ENCODE measurements at regions not wholly inside any gene's neighbourhood (a gene's known extent, or its start where the extent isn't known, plus 50 kb on each side); places are given as distances from the start of the nearest gene placed in this dataset.

- Histone ChIP-seq H3K9me3 (replicated peaks; ENCODE audit: insufficient read depth, low read length) (no peaks in the 10 kb centered on the region), H3K9ac (ENCODE audit: low read length) (no peak overlapping the region), H3K9me2 (replicated peaks; ENCODE audit: insufficient read depth, low read length) (no peaks in the 10 kb centered on the region), H3K27ac (ENCODE audit: low read length) (no peak overlapping the region), H3K4me3 (ENCODE audit: low read length) (no peak overlapping the region), H3K4me1 (ENCODE audit: low read length) (peaks cover 14% of the 10 kb centered on the region), H2AFZ (ENCODE audit: low read length) (no peak overlapping the region), H3K79me2 (ENCODE audit: low read length) (no peaks in the 10 kb centered on the region), H3F3A (ENCODE audit: insufficient read depth, low read length) (peaks cover 4% of the 10 kb centered on the region), H4K20me1 (ENCODE audit: insufficient read depth, low read length) (no peaks in the 10 kb centered on the region), H3K27me3 (replicated peaks; ENCODE audit: insufficient read depth, low read length) (no peaks in the 10 kb centered on the region), H3K36me3 (replicated peaks; ENCODE audit: insufficient read depth, low read length) (no peaks in the 10 kb centered on the region), H3K4me2 (ENCODE audit: low read depth, low read length) (no peak overlapping the region)
- TF ChIP-seq EZH2 (optimal IDR thresholded peaks at IDR 0.05; ENCODE audit: low read depth, low read length) (no peak), EZH2phosphoT487 (IDR thresholded peaks at IDR 0.05; ENCODE audit: low read length) (no peak), CTCF (IDR thresholded peaks at IDR 0.05; ENCODE audit: low read length) (no peak)
- no peak for DNase-seq
These were observed 267.2 kb downstream of the PARN start for GRCh38 chr16:14362774-14363371.

- Histone ChIP-seq H3K4me2 (ENCODE audit: low read depth, low read length) (no peak overlapping the region), H3F3A (ENCODE audit: insufficient read depth, low read length) (peaks cover 27% of the 10 kb centered on the region), H3K9ac (ENCODE audit: low read length) (no peak overlapping the region), H3K36me3 (replicated peaks; ENCODE audit: insufficient read depth, low read length) (no peaks in the 10 kb centered on the region), H4K20me1 (ENCODE audit: insufficient read depth, low read length) (no peaks in the 10 kb centered on the region), H3K27me3 (replicated peaks; ENCODE audit: insufficient read depth, low read length) (no peaks in the 10 kb centered on the region), H2AFZ (ENCODE audit: low read length) (no peak overlapping the region), H3K9me3 (replicated peaks; ENCODE audit: insufficient read depth, low read length) (no peaks in the 10 kb centered on the region), H3K4me1 (ENCODE audit: low read length) (peaks cover 36% of the 10 kb centered on the region), H3K9me2 (replicated peaks; ENCODE audit: insufficient read depth, low read length) (no peaks in the 10 kb centered on the region), H3K4me3 (ENCODE audit: low read length) (no peak overlapping the region), H3K79me2 (ENCODE audit: low read length) (no peaks in the 10 kb centered on the region), H3K27ac (ENCODE audit: low read length) (no peak overlapping the region)
- no peak for DNase-seq
- TF ChIP-seq EZH2phosphoT487 (IDR thresholded peaks at IDR 0.05; ENCODE audit: low read length) (no peak), CTCF (IDR thresholded peaks at IDR 0.05; ENCODE audit: low read length) (no peak), EZH2 (optimal IDR thresholded peaks at IDR 0.05; ENCODE audit: low read depth, low read length) (no peak)
These were observed 269.6 kb downstream of the PARN start for GRCh38 chr16:14360326-14361037.

GRCh38 chr16:14358697-14359305 is 271.3 kb downstream of the PARN start:
- no peaks in the 10 kb centered on the region for H3K36me3 ChIP-seq (replicated peaks; ENCODE audit: insufficient read depth, low read length)
- no peaks in the 10 kb centered on the region for H3K9me3 ChIP-seq (replicated peaks; ENCODE audit: insufficient read depth, low read length)
- H3K9me2 ChIP-seq (replicated peaks; ENCODE audit: insufficient read depth, low read length) = no peaks in the 10 kb centered on the region
- no peak overlapping the region for H3K4me2 ChIP-seq (ENCODE audit: low read depth, low read length)
- H4K20me1 ChIP-seq (ENCODE audit: insufficient read depth, low read length) = no peaks in the 10 kb centered on the region
- DNase-seq = no peak
- H3K79me2 ChIP-seq (ENCODE audit: low read length) = no peaks in the 10 kb centered on the region
- H3K27me3 ChIP-seq (replicated peaks; ENCODE audit: insufficient read depth, low read length) = no peaks in the 10 kb centered on the region
- no peak overlapping the region for H3K9ac ChIP-seq (ENCODE audit: low read length)
- TF ChIP-seq EZH2phosphoT487 (IDR thresholded peaks at IDR 0.05; ENCODE audit: low read length) (no peak), EZH2 (optimal IDR thresholded peaks at IDR 0.05; ENCODE audit: low read depth, low read length) (no peak), CTCF (IDR thresholded peaks at IDR 0.05; ENCODE audit: low read length) (no peak)
- H3K4me3 ChIP-seq (ENCODE audit: low read length) = no peak overlapping the region
- H2AFZ ChIP-seq (ENCODE audit: low read length) = no peak overlapping the region
- no peak overlapping the region for H3K27ac ChIP-seq (ENCODE audit: low read length)
- peaks cover 36% of the 10 kb centered on the region for H3F3A ChIP-seq (ENCODE audit: insufficient read depth, low read length)
- H3K4me1 ChIP-seq (ENCODE audit: low read length) = peaks cover 41% of the 10 kb centered on the region
